Breast epithelium (tissue), 3 donors: ENCODE measurements at regions not wholly inside any gene's neighbourhood (a gene's known extent, or its start where the extent isn't known, plus 50 kb on each side); places are given as distances from the start of the nearest gene placed in this dataset.

ENCODE experiments used
- CTCF ChIP-seq, 3 donors: fragments of 450-650 bp; IDR thresholded peaks; one replicate each; pipeline ENCODE4 v1.5.1; 2016 to 2017; ENCODE audit warnings: antibody characterized with exemption in 3 of 3, mild to moderate bottlenecking in 3 of 3, moderate library complexity in 3 of 3
- POLR2A ChIP-seq: fragments of 450-650 bp; IDR thresholded peaks from one replicate; pipeline ENCODE4 v1.6.1; 2016; ENCODE audit warnings: antibody characterized with exemption, mild to moderate bottlenecking, moderate library complexity
- POLR2AphosphoS5 ChIP-seq, 3 donors: sonication (generic); formaldehyde crosslinking; IDR thresholded peaks; one replicate each; pipeline ENCODE4 v1.6.1; 2017; ENCODE audit warnings: antibody characterized with exemption in 3 of 3

GRCh38 chr14:27730204-27730603 lies 1036.4 kb upstream of the FOXG1 start:
- TF ChIP-seq POLR2A: no peak
- TF ChIP-seq CTCF (IDR thresholded peaks at IDR 0.05): no peak
- no peak for TF ChIP-seq POLR2AphosphoS5 (IDR thresholded peaks at IDR 0.05)
